Chondrocyte (in vitro differentiated cells): ENCODE measurements at regions not wholly inside any gene's neighbourhood (a gene's known extent, or its start where the extent isn't known, plus 50 kb on each side); places are given as distances from the start of the nearest gene placed in this dataset.
"Not testable (repeated sequence)": the region's sequence is repeated elsewhere in the genome, so short reads cannot be mapped to it uniquely, and the experiment has no call there.

ENCODE experiments used
- DNase-seq: peaks from one replicate; pipeline ENCODE4 v3.0.0; 2021; ENCODE audit warnings: mixed read lengths, low spot score
- H3K27ac Mint-ChIP-seq: one replicate; pipeline ENCODE4 v1.8.0; 2021; ENCODE audit warnings: mild to moderate bottlenecking, moderate library complexity, mixed read lengths; ENCODE audit not compliant: unreplicated experiment
- H3K27me3 Mint-ChIP-seq: 2 replicates; pipeline ENCODE4 v1.8.0; 2021; ENCODE audit warnings: low read depth, mixed read lengths
- H3K36me3 Mint-ChIP-seq: 2 replicates; pipeline ENCODE4 v1.8.0; 2021; ENCODE audit warnings: low read depth, mixed read lengths
- H3K4me1 Mint-ChIP-seq: 2 replicates; pipeline ENCODE4 v1.8.0; 2021; ENCODE audit warnings: low read depth, mild to moderate bottlenecking, mixed read lengths
- H3K4me3 Mint-ChIP-seq: one replicate; pipeline ENCODE4 v1.8.0; 2021; ENCODE audit warnings: mild to moderate bottlenecking, moderate library complexity, mixed read lengths; ENCODE audit not compliant: unreplicated experiment
- H3K9me3 Mint-ChIP-seq: 2 replicates; pipeline ENCODE4 v1.8.0; 2021; ENCODE audit warnings: low read depth, mixed read lengths
- TF ChIP-seq, protein P1 (sequence below): fragments of 200-600 bp; sonication (generic); IDR thresholded peaks from 2 replicates; pipeline ENCODE4 v1.5.0; 2021; ENCODE audit warnings: antibody characterized with exemption, mild to moderate bottlenecking, moderate library complexity

DNA sequence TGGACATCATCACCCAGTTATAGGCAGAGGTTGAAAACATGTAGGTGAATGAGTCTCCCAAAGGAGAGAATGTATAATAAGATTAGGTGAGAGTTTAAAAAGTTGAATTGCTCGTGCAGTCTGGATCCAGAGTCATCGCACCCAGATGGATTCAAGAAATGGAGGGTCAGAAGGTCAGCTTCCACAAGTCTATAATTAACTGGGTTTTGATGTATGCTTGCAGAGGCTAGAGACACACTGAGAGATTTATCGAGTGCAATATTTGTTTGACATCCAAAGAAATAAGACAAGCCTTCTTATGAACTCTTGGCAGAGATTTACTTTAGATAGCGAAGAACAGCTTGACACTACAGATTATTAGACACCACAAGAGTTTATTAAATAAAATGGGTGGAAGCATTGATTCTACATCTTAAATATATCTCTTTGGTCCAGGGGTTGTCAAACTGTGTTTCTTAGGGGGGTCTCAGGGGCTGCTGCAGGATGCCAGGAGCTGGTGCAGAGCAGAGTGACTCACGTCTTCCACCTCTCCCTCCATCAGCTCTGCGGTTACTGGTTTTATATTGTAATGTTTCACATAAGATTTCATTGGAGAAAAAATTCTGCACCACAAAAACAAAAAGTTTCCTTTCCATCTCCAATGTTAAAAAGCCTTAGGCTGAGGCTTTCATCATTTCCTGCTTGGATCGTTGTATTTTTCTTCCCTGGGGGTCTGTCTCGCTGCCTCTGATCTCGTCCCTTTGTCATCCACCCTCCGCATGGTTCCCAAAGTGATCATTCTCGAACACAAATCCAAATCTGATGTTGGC, 176.2 kb upstream of the AHI1 start:
- H3K27ac Mint-ChIP-seq = no peak overlapping the region
- no peaks in the 10 kb centered on the region for H3K9me3 Mint-ChIP-seq
- H3K4me3 Mint-ChIP-seq = no peak overlapping the region
- TF ChIP-seq, protein P1, sequence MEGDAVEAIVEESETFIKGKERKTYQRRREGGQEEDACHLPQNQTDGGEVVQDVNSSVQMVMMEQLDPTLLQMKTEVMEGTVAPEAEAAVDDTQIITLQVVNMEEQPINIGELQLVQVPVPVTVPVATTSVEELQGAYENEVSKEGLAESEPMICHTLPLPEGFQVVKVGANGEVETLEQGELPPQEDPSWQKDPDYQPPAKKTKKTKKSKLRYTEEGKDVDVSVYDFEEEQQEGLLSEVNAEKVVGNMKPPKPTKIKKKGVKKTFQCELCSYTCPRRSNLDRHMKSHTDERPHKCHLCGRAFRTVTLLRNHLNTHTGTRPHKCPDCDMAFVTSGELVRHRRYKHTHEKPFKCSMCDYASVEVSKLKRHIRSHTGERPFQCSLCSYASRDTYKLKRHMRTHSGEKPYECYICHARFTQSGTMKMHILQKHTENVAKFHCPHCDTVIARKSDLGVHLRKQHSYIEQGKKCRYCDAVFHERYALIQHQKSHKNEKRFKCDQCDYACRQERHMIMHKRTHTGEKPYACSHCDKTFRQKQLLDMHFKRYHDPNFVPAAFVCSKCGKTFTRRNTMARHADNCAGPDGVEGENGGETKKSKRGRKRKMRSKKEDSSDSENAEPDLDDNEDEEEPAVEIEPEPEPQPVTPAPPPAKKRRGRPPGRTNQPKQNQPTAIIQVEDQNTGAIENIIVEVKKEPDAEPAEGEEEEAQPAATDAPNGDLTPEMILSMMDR = no peak
- DNase-seq = no peak
- H3K4me1 Mint-ChIP-seq = peaks cover 4% of the 10 kb centered on the region
- no peaks in the 10 kb centered on the region for H3K36me3 Mint-ChIP-seq
- H3K27me3 Mint-ChIP-seq = no peaks in the 10 kb centered on the region

DNA sequence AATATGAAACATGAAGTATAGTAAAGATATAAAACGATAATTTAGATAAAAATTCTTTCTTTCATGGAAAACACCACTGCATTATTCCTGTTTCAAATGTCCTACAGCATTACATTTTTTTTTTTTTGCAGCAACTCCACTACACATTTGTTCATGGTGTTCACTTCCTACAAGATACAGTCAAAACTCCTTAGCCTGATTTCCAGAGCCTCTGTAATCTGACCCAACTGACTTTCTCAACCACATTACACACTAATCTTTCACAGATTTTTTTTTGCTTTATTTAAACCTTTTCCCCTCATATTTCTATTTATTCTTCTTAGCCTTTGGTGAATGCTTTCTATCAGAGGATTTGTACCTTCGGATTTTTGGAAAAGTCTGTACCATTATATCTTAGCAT, 176.5 kb upstream of the PDE7B start:
- H3K36me3 Mint-ChIP-seq = no peaks in the 10 kb centered on the region
- no peak overlapping the region for H3K27ac Mint-ChIP-seq
- no peaks in the 10 kb centered on the region for H3K9me3 Mint-ChIP-seq
- TF ChIP-seq, protein P1 = no peak
- H3K4me3 Mint-ChIP-seq = no peak overlapping the region
- H3K4me1 Mint-ChIP-seq = peaks cover 4% of the 10 kb centered on the region
- no peaks in the 10 kb centered on the region for H3K27me3 Mint-ChIP-seq
- no peak for DNase-seq

DNA sequence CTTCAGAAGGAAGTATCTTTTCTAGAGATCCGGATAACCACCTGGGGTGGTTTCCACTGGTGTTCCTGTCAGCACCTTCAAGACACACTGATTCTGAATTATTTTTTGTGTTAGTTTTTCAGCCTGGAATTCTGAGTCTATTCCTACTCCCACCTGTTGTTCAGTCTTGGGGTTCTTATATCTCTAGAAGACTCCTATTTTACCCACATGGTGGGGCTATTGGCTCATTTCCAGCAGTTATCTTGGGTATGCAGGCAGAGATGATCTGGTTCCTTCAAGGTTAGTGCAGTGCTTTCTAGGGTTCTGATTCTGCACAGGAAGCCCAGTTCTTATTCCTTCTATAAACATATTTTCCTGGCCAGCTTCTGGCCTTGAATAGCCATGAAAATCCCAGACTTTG, 175.6 kb upstream of the PDE7B start:
- Mint-ChIP-seq H3K4me1 (peaks cover 4% of the 10 kb centered on the region), H3K36me3 (no peaks in the 10 kb centered on the region), H3K27ac (no peak overlapping the region), H3K4me3 (no peak overlapping the region), H3K27me3 (no peaks in the 10 kb centered on the region), H3K9me3 (no peaks in the 10 kb centered on the region)
- DNase-seq = no peak
- TF ChIP-seq, protein P1 = peak; percentile 69

DNA sequence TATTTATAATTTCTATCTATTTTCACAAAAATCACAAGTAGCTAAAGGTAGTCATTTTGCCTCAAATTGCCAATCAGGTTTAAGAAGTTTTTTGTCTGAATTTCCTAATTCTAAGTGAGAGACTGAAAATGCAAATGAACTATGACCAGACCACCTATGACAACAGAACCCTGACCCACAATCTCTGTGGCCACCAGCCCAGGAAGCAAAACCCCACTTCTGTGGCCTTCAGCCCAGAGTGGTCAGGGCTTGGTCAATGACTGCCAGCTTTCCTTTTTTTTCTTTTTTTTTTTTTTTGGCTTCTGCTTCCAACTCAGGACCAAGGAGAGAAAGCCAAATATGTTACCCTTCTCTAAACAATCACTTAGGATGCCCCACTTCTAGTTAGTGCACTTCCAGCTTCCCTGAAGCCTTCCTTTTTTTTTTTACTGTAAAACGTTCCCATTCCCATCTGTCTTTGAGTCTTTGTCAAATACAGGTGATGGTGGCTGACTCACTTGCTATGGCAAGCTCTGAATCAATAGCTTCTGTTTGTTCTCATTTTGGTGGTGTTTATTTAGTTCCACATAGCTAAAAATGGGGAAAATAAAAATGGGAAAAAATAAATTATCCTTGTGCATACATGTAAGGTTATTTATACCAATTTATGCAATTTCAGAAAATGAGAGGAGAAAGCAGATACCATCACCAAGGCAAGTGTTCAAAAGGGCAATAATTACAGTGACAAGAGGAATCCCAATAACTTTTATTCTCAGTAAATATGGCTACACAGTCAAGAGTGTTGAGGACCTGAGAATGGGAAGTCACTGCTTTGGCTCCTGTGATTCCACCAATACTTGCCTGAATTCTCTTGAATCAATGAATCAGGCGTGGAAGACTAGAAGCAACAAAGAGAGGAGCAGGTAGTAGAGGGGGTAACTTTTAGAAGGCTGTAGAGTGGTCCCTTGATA, 170.3 kb upstream of the PDE7B start:
- Mint-ChIP-seq H3K36me3 (no peaks in the 10 kb centered on the region), H3K4me3 (no peak overlapping the region), H3K27ac (no peak overlapping the region), H3K9me3 (no peaks in the 10 kb centered on the region), H3K4me1 (no peaks in the 10 kb centered on the region), H3K27me3 (no peaks in the 10 kb centered on the region)
- DNase-seq = no peak
- TF ChIP-seq, protein P1 = no peak

DNA sequence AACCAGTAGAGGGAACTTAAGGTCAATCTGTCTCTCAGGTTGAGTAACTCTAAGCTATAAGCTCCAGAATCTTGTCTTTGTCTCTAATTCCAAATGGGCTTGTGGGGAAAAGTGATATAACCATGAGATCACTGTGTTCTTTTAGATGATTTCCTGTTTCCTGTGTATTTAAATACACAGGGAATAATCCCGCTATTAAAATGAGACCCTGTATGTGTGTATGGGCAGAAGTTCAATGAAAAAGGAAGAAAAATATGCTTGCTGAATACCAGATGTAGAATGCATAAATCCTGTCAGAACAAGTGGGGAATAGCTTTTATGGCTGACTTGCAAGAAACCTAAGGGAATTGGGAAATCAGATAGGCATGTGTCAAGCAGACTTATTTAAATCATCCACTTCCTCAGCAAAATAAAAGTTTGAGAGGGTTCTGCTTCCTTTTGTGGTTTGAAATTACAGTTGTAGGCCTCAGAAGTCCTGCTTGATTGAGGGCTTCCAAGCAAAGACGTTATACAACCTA, 164.7 kb upstream of the PDE7B start:
- no peaks in the 10 kb centered on the region for H3K27me3 Mint-ChIP-seq
- H3K4me3 Mint-ChIP-seq = no peak overlapping the region
- H3K36me3 Mint-ChIP-seq = no peaks in the 10 kb centered on the region
- H3K4me1 Mint-ChIP-seq = peaks cover 16% of the 10 kb centered on the region
- no peaks in the 10 kb centered on the region for H3K9me3 Mint-ChIP-seq
- TF ChIP-seq, protein P1 = no peak
- DNase-seq = no peak
- H3K27ac Mint-ChIP-seq = no peak overlapping the region

DNA sequence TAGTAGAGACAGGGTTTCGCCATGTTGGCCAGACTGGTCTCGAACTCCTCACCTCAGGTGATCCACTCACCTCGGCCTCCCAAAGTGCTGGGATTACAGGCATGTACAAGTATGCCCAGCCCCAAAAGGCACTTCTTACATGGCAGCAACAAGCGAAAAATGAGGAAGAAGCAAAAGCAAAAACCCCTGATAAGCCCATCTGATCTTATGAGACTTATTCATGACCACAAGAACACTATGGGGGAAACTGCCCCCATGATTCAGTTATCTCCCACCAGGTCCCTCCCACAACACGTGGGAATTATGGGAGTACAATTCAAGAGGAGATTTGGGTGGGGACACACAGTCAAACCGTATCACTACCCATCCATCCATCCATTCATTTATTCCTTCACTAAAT, 163.0 kb upstream of the PDE7B start:
- not testable (repeated sequence) for H3K36me3 Mint-ChIP-seq, H3K27ac Mint-ChIP-seq, H3K4me3 Mint-ChIP-seq, DNase-seq, H3K27me3 Mint-ChIP-seq, H3K9me3 Mint-ChIP-seq
- peaks cover 28% of the 10 kb centered on the region for H3K4me1 Mint-ChIP-seq
